HG03457 (cell line): ENCODE measurements at regions not wholly inside any gene's neighbourhood (a gene's known extent, or its start where the extent isn't known, plus 50 kb on each side); places are given as distances from the start of the nearest gene placed in this dataset.
"Not testable (repeated sequence)": the region's sequence is repeated elsewhere in the genome, so short reads cannot be mapped to it uniquely, and the experiment has no call there.

Experiments
- ATAC-seq: cut with Tn5 transposase; IDR thresholded peaks from one replicate; pipeline ENCODE4 v1.9.1; 2021; ENCODE audit warnings: moderate number of reproducible peaks; ENCODE audit not compliant: unreplicated experiment

GRCh38 chr13:90713441-90714133 lies 633.9 kb upstream of the MIR17HG start:
- no peak for ATAC-seq

- no peak for ATAC-seq
Observed at GRCh38 chr13:90715485-90715884, 632.0 kb upstream of the MIR17HG start.

- no peak for ATAC-seq
Observed at GRCh38 chr13:90717451-90717936, 630.0 kb upstream of the MIR17HG start.

- ATAC-seq, result no peak
Observed at GRCh38 chr13:90719461-90719860, 628.0 kb upstream of the MIR17HG start.

GRCh38 chr13:90721937-90722336 lies 625.5 kb upstream of the MIR17HG start:
- ATAC-seq, result no peak

GRCh38 chr13:90723381-90723780 lies 624.1 kb upstream of the MIR17HG start:
- ATAC-seq, result no peak

- no peak for ATAC-seq
Observed at GRCh38 chr13:90726375-90726774, 621.1 kb upstream of the MIR17HG start.

- ATAC-seq, result no peak
Observed at GRCh38 chr13:90732049-90732448, 615.4 kb upstream of the MIR17HG start.

GRCh38 chr13:90734497-90734896 lies 613.0 kb upstream of the MIR17HG start:
- ATAC-seq, result not testable (repeated sequence)

GRCh38 chr13:90738881-90739280 lies 608.6 kb upstream of the MIR17HG start:
- no peak for ATAC-seq

GRCh38 chr13:90740099-90740498 lies 607.4 kb upstream of the MIR17HG start:
- ATAC-seq, result no peak

GRCh38 chr13:90742381-90742780 lies 605.1 kb upstream of the MIR17HG start:
- ATAC-seq, result no peak

- no peak for ATAC-seq
Observed at GRCh38 chr13:90746230-90746629, 601.3 kb upstream of the MIR17HG start.

GRCh38 chr13:90750021-90750420 lies 597.5 kb upstream of the MIR17HG start:
- ATAC-seq, result no peak

GRCh38 chr13:90751026-90751425 lies 596.5 kb upstream of the MIR17HG start:
- no peak for ATAC-seq

GRCh38 chr13:90752070-90752469 lies 595.4 kb upstream of the MIR17HG start:
- no peak for ATAC-seq

- no peak for ATAC-seq
Observed at GRCh38 chr13:90757127-90757680, 590.3 kb upstream of the MIR17HG start.

GRCh38 chr13:90760639-90761038 lies 586.8 kb upstream of the MIR17HG start:
- no peak for ATAC-seq

- no peak for ATAC-seq
Observed at GRCh38 chr13:90763476-90764150, 583.9 kb upstream of the MIR17HG start.

- no peak for ATAC-seq
Observed at GRCh38 chr13:90766386-90766902, 581.0 kb upstream of the MIR17HG start.

GRCh38 chr13:90768116-90768515 lies 579.4 kb upstream of the MIR17HG start:
- no peak for ATAC-seq

GRCh38 chr13:90769387-90769786 lies 578.1 kb upstream of the MIR17HG start:
- no peak for ATAC-seq
